SK-N-MC (cell line): ENCODE measurements at regions not wholly inside any gene's neighbourhood (a gene's known extent, or its start where the extent isn't known, plus 50 kb on each side); places are given as distances from the start of the nearest gene placed in this dataset.

Source experiments
- DNase-seq: peaks from one replicate; pipeline ENCODE4 v3.0.0-alpha.2; 2011; ENCODE audit warnings: low read depth, low spot score
- H3K27ac ChIP-seq: fragments of 200-600 bp; sonication (generic); 2 replicates; pipeline ENCODE4 v1.5.1; 2016; ENCODE audit warnings: mixed run types
- H3K36me3 ChIP-seq: fragments of 200-600 bp; sonication (generic); 2 replicates; pipeline ENCODE4 v1.6.1; 2017; ENCODE audit warnings: antibody characterized with exemption, low read length, mixed read lengths; ENCODE audit not compliant: insufficient read depth
- H3K4me3 ChIP-seq: fragments of 200-600 bp; sonication (generic); 2 replicates; pipeline ENCODE4 v1.5.1; 2016
- H3K9ac ChIP-seq: fragments of 200-600 bp; sonication (generic); 2 replicates; pipeline ENCODE4 v1.8.0; 2017; ENCODE audit warnings: mixed run types, mixed read lengths; ENCODE audit not compliant: insufficient read length
- H3K9me3 ChIP-seq: fragments of 200-600 bp; sonication (generic); 2 replicates; pipeline ENCODE4 v1.6.1; 2017; ENCODE audit warnings: low read depth, mild to moderate bottlenecking, antibody characterized with exemption, low read length, moderate library complexity, mixed read lengths
- EZH2 ChIP-seq: fragments of 200-600 bp; sonication (generic); IDR thresholded peaks from one replicate; pipeline ENCODE4 v1.6.1; 2017; ENCODE audit warnings: antibody characterized with exemption
- FOXP2 ChIP-seq: optimal IDR thresholded peaks from 2 replicates; pipeline ENCODE3; 2011; ENCODE audit warnings: mild to moderate bottlenecking, moderate library complexity; ENCODE audit not compliant: insufficient read depth; ENCODE audit errors: extremely low read length, control extremely low read depth
- POLR2AphosphoS5 ChIP-seq: IDR thresholded peaks from 2 replicates; pipeline ENCODE4 v1.6.1; 2012; ENCODE audit warnings: mild to moderate bottlenecking, low read depth, low read length, borderline replicate concordance

DNA sequence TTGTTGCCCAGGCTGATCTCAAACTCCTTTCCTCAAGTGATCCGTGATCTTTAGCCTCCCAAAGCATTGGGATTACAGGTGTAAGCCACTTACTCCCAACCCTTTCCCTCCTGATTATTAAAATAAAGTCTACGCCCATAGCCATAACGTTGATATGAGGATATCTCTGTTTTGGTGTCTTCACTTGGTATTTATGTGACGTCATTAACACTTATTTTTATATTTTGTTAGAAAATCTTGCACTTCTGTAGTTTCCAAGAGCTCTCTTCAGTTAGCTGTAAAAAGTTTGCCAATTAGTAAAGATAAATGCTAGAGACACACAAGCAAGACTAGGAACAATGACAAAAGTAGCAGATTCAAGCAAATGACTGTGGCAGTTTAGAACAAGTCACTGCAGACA, 115.6 kb upstream of the HSF2 start:
- H3K9me3 ChIP-seq, result no peaks in the 10 kb centered on the region
- no peak for DNase-seq
- TF ChIP-seq EZH2, result no peak
- no peak for TF ChIP-seq POLR2AphosphoS5
- TF ChIP-seq FOXP2, result no peak
- no peak overlapping the region for H3K4me3 ChIP-seq
- H3K36me3 ChIP-seq, result no peaks in the 10 kb centered on the region
- H3K27ac ChIP-seq, result no peak overlapping the region
- no peak overlapping the region for H3K9ac ChIP-seq

DNA sequence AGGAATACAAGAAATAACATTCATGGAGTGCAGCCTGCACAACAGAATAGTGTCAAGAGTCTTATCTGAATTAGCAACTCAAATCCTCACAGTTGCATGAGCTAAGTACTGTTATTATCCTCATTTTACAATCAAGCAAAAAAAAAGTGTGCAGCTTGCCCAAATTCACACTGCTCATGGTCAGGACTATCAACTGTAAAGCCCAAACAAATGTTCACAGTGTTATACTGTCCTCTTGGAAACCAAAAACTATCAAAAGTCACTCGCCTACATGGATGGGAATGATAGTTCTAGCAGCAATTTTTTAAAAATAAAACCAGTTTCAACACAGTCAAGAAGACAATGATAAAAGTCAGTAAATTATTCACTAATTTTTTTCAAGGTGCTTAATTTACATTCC, 114.6 kb upstream of the HSF2 start:
- Histone ChIP-seq H3K9me3 (no peaks in the 10 kb centered on the region), H3K36me3 (no peaks in the 10 kb centered on the region), H3K9ac (no peak overlapping the region), H3K27ac (no peak overlapping the region), H3K4me3 (no peak overlapping the region)
- no peak for DNase-seq
- TF ChIP-seq EZH2 (no peak), FOXP2 (no peak)

DNA sequence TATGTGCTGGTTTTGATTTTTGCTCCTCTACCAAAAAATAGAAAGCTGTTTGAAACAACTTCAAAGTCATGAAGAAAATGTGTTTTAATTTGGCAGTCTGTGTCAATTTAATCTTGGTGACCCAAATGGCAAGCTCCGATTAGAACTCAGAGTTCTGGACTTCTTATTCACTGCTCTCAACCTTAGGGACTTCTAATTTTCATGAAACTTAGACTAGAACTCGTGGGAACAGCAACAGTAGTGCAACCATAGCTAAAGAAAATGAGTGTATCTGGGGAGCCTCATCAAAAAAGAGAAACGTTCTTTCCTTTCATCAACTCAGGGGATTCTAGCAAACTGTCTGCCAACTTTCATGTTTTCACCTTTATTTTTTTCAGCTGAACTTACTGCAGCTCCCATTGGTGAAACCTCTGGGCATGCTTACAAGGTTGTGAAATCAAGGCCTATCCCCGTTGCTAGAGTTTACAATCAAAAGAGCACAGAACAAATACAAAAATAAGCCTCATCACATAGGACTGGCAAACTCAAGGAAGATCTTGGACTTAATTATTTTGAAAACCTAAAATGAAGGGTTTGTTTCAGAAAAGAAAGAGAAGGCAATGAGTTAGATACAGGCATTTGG, 114.0 kb upstream of the HSF2 start:
- DNase-seq, result no peak
- no peak overlapping the region for H3K4me3 ChIP-seq
- H3K36me3 ChIP-seq, result no peaks in the 10 kb centered on the region
- TF ChIP-seq POLR2AphosphoS5, result no peak
- no peak for TF ChIP-seq EZH2
- TF ChIP-seq FOXP2, result no peak
- H3K9me3 ChIP-seq, result no peaks in the 10 kb centered on the region
- no peak overlapping the region for H3K9ac ChIP-seq
- H3K27ac ChIP-seq, result no peak overlapping the region

DNA sequence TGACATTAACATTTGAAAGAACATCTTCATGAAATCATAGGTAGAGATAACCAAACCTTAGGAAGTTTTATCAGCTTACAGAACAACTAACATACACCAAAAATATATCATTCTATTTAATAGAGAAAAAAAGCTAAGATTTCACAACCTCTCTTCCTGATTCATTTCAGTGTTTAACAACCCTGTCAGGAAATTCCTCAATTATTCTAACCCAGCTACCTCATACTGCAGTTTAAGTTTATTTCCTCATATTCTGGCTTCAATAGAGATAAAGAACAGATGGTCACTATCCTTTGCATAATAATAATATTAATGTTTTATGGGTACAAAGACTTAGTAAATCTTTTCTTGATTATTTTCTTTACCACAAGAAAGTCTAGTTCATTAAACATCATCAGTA, 112.9 kb upstream of the HSF2 start:
- Histone ChIP-seq H3K36me3 (no peaks in the 10 kb centered on the region), H3K9ac (no peak overlapping the region), H3K4me3 (no peak overlapping the region; the same call in 1 of the 2 replicates), H3K27ac (peak overlapping the region; percentile 12; the same call in 1 of the 2 replicates), H3K9me3 (no peaks in the 10 kb centered on the region)
- TF ChIP-seq FOXP2, result no peak
- no peak; the same call in 1 of the 2 replicates for TF ChIP-seq POLR2AphosphoS5
- TF ChIP-seq EZH2, result no peak
- peak; percentile 51 for DNase-seq

DNA sequence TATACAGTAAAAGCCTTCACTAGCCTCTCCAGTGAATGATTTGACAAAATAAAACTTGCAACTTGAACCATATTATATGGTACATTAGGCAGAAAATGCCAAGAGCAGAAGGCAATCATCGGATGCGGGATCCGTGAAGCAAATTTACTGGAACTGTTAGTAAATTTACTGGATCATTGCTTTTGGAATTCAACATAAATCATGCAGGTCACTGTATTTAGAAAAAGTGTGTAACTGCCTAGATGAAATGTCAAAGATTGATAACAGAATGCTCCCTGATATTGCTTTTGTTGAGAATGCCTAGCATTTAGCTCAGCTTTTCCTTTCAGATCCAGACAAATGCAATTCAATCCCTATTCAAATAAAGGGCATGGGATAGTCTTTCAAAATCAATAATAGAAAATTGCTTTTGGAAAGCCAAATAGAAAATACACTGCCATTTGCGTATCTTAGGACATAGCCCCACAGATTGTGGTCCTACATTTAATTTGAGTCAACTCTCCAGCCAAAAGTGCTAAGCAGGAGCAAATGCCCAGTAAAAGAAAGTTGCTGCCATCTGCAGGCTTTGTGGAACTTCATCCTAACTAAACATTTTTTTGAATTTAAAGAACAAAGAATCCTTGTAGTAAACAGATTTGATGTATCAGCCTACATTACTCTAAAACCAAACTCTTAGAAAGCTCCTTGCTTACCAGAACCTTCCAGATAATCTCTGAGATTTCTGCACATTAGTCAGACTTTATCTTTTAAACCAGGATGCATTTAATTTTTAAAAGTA, 109.5 kb upstream of the HSF2 start:
- H3K9ac ChIP-seq, result no peak overlapping the region
- H3K4me3 ChIP-seq, result no peak overlapping the region
- no peaks in the 10 kb centered on the region for H3K36me3 ChIP-seq
- peak; percentile 35 for DNase-seq
- no peak overlapping the region for H3K27ac ChIP-seq
- no peaks in the 10 kb centered on the region for H3K9me3 ChIP-seq
- TF ChIP-seq FOXP2 (no peak), POLR2AphosphoS5 (no peak), EZH2 (no peak)

DNA sequence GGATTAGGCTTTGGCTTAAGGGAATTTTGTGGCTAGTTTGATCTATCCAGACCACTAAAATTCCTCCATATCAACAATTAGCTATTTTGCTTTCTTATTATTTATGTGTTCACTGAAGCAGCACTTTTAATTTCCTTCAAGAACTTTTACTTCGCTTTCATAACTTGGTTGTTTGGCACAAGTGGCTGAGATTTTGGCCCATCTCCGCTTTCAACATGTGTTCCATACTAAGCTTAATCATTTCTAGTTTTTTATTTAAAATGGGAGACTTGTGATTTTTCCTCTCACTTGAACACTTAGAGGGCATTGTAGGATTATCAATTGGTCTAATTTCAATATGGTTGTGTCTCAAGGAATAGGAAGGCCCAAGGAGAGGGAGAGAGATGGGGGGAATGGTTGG, 102.4 kb upstream of the HSF2 start:
- DNase-seq, result no peak
- no peak for TF ChIP-seq POLR2AphosphoS5
- no peak for TF ChIP-seq FOXP2
- no peak for TF ChIP-seq EZH2
- Histone ChIP-seq H3K36me3 (no peaks in the 10 kb centered on the region), H3K27ac (no peak overlapping the region), H3K9ac (no peak overlapping the region), H3K9me3 (no peaks in the 10 kb centered on the region), H3K4me3 (no peak overlapping the region)

DNA sequence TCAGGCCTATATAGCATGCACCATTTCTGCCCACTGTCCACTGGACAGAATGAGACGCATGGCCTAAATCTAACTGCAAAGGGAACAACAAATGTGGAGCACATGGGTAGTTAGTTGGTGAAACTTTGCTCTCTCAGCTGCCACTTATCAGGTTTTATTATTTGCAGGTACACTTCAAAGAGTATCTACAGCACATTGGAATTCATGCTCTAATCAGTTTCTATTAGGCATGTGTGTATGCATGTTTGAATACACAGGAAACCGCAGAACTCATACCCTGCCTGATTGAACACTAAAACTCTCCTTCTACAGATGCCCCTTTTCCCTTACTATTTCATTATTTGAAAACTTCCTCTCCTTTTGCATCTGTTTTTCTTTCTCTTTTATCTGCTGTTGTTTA, 97.4 kb upstream of the HSF2 start:
- no peak overlapping the region for H3K9ac ChIP-seq
- DNase-seq, result no peak
- no peak overlapping the region for H3K4me3 ChIP-seq
- H3K9me3 ChIP-seq, result no peaks in the 10 kb centered on the region
- TF ChIP-seq FOXP2 (no peak), POLR2AphosphoS5 (no peak), EZH2 (no peak)
- no peaks in the 10 kb centered on the region for H3K36me3 ChIP-seq
- H3K27ac ChIP-seq, result no peak overlapping the region

- TF ChIP-seq POLR2AphosphoS5 (no peak), EZH2 (no peak), FOXP2 (no peak)
- H3K4me3 ChIP-seq, result no peak overlapping the region
- H3K9me3 ChIP-seq, result no peaks in the 10 kb centered on the region
- no peak overlapping the region for H3K9ac ChIP-seq
- DNase-seq, result no peak
- H3K27ac ChIP-seq, result no peak overlapping the region
- no peaks in the 10 kb centered on the region for H3K36me3 ChIP-seq
Measured at GRCh38 chr6:122307577-122307976, 91.9 kb upstream of the HSF2 start.

DNA sequence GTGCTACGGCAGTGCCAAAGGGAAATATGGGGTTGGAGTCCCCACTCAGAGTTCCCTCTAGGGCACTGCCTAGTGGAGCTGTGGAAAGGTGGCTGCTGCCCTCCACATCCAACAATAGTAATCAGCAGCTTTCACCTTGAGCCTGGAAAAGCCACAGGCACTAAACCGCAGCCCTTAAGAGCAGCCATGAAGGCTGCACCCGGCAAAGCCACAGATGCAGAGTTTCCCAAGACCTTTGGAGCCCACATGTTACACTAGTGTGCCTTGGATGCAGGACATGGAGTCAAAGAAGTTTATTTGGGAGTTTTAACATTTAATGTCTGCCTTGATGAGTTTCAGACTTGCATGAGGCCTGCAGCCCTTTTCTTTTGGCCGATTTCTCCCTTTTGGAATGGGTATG, 91.4 kb upstream of the HSF2 start:
- TF ChIP-seq EZH2 (no peak), POLR2AphosphoS5 (no peak), FOXP2 (no peak)
- Histone ChIP-seq H3K9me3 (no peaks in the 10 kb centered on the region), H3K27ac (no peak overlapping the region), H3K9ac (no peak overlapping the region), H3K36me3 (no peaks in the 10 kb centered on the region), H3K4me3 (no peak overlapping the region)
- DNase-seq, result no peak

DNA sequence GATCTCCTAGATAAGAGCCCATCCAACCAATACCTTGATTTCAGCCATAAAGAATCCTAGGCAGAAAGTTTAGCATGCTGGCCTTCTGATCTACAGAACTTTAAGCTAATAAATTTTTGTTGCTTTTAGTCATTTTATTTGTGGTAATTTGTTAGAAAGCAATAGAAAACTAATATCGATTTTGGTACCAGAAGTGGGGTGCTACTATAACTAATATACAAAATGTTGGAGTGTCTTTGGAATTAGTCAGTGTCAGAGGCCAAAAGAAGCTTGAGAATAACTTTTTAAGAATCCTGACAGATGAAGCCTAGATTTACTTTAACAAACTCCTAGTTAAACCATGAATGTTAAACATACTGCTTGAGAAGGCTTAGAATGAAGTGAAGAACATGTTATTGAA, 83.6 kb upstream of the HSF2 start:
- no peaks in the 10 kb centered on the region for H3K36me3 ChIP-seq
- no peak overlapping the region for H3K9ac ChIP-seq
- H3K27ac ChIP-seq, result no peak overlapping the region
- no peak overlapping the region for H3K4me3 ChIP-seq
- no peak for DNase-seq
- TF ChIP-seq FOXP2, result no peak
- no peak for TF ChIP-seq POLR2AphosphoS5
- TF ChIP-seq EZH2, result no peak
- H3K9me3 ChIP-seq, result peaks cover 3% of the 10 kb centered on the region; the same call in 1 of the 2 replicates
